ENCODE measurements at regions not wholly inside any gene's neighbourhood (a gene's known extent, or its start where the extent isn't known, plus 50 kb on each side); places are given as distances from the start of the nearest gene placed in this dataset.

DNA sequence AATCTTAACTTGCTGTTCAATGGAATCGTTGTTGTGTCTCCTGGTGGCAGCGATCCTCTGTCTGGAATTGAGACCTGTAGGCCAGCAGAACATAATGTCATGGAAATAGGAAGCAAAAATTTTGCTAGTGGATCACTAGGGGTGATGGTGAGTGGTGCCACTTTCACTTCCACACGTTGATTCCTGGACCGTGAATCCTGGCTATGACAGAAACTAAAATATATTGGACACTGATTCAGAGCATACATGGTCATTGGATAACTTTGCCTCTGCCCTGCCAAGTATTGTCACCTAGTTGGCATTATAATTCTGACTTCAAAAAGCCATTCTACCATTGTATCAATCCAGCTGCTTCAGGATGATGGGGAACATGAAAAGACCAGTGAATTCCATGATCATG is 353.2 kb downstream of the IRX1 start:
- DNase-seq (ENCODE audit: low spot score), result no peak

DNA sequence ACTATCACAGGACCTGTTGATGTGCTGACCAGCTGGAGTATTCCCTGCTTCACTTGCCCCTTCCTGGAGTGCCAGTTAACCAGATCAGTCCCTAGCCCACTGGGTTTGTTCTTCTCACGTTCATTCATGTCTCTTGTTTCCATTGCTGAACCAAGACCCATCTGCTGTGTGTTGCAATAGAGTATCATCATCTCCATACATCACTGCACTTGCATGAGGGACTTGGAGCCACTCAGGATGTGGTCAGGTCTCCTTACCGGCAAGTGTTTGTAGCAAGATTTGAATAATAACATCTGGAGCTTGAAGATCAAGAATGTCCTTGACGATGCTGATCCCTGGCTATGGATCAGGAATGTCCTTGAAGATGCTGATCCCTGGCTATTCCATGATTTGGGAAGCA is 358.6 kb downstream of the IRX1 start:
- no peak for DNase-seq (ENCODE audit: low spot score)

DNA sequence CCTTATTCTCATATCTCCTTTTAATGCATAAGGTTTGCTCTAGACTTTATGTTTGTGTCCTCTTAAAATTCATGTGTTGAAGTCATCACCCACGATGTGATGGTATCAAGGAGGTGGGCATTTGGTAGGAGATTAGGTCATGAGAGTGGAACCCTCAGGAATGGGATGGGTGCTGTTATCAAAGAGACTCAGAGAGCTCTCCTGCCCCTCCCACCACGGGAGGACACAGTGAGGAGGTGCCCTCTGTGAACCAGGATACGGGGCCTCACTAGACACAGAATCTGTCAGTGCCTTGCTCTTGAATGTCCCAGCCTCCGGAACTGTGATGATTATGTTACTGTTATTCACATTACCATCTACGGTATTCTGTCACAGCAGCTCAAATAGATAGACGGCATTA is 359.0 kb downstream of the IRX1 start:
- no peak for DNase-seq (ENCODE audit: low spot score)

GRCh38 chr5:3957658-3958057 is 362.0 kb downstream of the IRX1 start:
- DNase-seq (ENCODE audit: low spot score), result no peak

DNA sequence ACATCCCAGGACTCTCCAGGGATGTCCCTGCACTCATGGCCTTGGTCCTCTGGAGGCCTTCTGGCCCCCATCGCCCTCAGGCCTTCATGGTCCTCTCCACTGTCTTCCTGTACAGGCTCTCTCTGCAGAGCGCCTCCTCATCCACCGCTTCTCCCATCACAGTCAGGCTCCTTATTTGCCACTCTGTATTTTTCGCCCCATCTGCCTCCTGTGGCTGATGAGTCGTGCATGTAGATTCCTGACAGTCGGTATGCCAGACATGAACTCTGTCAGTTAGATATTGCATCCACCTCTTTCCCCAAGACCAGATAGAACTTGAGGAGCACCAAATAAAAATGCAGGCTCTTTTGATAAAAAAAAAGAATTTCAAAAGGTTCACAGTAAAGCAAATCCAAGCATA is 362.8 kb downstream of the IRX1 start:
- no peak for DNase-seq (ENCODE audit: low spot score)

DNA sequence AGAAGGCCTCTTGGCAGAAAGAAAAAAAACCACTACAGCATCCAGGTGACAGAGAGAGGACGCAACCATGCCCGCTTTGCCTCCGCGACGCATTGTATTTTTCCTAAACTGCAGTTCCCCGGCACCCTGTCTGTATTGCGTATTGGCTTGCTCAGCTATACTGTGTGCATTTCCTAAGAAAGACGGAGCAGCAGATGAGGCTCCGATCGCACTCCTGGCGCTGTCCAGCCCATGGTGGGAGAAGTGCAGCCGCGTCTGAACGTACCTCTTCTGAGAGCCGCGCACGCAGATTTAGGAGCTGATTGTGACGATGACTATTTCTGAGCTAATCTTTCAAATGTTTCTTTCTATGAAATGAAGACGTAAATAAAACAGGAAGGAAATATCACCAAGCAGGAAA is 366.5 kb downstream of the IRX1 start:
- DNase-seq (ENCODE audit: low spot score), result no peak

GRCh38 chr5:3963652-3964051 is 368.0 kb downstream of the IRX1 start:
- no peak for DNase-seq (ENCODE audit: low spot score)

GRCh38 chr5:3980156-3980555 is 384.5 kb downstream of the IRX1 start:
- DNase-seq (ENCODE audit: low spot score), result no peak

DNA sequence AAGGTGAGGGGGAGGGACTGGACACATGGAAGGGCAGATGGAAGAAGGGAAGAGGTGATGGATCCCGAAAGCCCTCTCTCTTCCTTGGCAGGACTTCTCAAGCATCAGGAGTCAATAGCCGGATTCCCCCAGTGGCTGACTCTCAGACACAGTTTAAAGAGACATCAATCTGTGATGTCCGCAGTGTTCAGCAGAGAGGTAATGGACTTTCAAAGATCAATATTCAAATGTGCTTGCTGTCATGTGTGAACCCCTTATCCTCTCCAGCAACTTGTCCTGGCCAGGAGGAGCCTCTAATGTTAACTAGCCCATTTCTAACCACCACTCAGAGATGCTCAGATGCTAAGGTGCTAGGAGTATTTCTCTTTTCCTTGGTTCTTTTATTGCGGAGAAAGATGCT is 392.2 kb downstream of the IRX1 start:
- no peak for DNase-seq (ENCODE audit: low spot score)

GRCh38 chr5:3993856-3994473 is 398.3 kb downstream of the IRX1 start:
- no peak for DNase-seq (ENCODE audit: low spot score)

DNA sequence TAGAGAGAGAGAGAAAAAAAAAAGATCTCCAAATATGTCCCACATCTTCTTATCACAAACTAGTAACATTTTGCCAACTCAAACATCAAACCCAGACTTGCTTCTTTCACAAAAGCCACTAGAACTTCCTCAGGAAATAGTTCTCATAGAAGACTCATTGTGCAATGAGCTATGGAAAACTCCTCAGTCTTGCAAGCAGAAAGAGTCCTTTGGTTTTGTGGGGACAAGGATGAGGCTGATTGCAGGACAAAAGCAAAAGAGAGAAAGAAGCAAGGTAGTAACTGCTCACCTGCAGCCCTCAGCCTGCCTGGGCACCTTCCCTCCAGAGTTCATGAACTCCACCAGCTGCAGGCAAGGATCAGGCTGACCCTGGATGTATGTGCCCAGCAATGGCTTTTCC is 399.0 kb downstream of the IRX1 start:
- no peak for DNase-seq (ENCODE audit: low spot score)

- no peak for DNase-seq (ENCODE audit: low spot score)
Measured at GRCh38 chr5:3995954-3996619, 400.5 kb downstream of the IRX1 start.

DNA sequence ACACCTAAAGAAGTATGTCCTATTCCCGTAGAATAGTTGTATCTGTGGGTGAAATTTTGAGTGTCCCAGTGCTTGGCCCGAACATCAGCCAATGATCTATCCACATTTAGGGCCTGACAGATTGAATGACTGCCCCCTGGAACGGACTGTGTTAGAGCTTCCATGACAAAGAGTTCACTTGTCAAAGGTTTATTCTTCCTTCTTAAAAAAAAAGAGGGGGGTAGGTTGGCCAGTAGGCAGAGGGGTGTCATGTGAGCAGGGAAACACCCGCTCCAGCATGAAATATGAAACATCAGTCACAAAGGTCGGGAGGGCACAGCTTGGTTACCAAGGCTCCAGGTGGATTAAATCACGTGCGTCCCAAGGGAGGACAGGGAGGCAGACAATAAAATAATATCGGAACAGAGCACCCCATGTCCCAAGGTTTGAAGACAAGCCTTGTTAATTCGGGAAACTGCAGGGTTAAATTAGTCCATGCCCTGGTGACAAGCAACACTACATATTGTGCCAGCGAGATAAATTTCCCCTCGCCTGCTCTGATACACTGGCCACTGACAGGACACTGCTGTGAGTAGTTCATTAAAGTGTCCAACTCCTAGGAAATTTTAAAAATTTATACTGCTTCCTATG is 401.2 kb downstream of the IRX1 start:
- no peak for DNase-seq (ENCODE audit: low spot score)

- no peak for DNase-seq (ENCODE audit: low spot score)
Measured at GRCh38 chr5:3997670-3998069, 402.0 kb downstream of the IRX1 start.

- DNase-seq (ENCODE audit: low spot score), result no peak
Measured at GRCh38 chr5:3999929-4000328, 404.3 kb downstream of the IRX1 start.

- no peak for DNase-seq (ENCODE audit: low spot score)
Measured at GRCh38 chr5:4001004-4001403, 405.4 kb downstream of the IRX1 start.

DNA sequence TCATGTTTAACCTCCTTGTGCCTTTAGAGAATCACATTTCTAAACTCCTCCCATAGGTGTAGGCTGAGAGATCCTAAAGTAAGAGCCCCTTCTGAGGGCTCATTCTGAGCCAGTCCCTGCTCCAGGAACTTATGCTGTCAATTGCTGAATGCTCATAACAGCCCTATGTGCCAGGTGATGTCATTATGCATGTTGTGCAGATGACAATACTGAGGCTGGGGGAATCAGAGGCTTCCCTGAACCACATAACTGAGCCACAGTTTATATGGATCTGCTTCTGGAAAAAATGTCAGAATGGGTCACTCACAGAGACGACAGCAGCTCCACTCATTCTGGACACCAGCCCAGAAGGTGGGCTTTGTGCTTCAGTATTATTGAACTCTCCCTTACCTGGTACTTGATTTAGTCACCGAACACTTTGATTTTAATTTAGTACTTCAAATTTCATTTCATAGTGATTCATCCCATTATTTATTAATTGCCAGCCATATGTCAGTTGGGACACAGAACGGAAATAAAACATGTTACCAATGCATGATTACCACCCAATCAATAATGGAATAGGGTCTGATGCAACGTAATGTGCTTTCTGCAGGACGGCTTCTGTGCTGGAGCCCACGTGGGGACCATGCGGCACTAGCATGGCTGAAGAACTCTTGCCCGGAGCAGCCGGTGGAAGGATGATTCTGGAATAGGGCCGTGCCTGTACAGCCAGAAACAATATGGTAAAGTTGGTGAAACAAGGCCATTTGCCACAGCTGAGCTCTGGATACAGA is 406.3 kb downstream of the IRX1 start:
- no peak for DNase-seq (ENCODE audit: low spot score)

DNA sequence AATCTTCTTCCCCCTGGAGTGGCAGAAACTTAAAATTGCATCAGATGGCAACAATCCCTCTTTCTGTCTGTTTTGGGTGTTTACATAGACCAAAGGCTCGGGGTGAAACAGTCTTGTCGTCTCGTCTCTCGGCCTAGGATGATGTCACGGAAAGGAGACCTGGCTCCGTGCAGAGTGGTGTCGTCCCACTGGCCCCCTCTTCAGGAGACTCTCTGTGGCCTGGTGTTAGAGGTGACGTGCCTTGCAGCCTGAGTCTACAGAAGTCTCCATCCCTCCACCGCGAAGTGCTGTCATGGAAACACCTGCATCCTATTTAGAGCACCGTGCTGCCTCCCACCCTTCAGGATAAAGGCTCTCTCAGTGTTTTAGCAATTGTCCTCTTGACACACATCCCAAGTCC is 409.7 kb downstream of the IRX1 start:
- no peak for DNase-seq (ENCODE audit: low spot score)

GRCh38 chr5:4007001-4007400 is 411.4 kb downstream of the IRX1 start:
- DNase-seq (ENCODE audit: low spot score), result no peak

DNA sequence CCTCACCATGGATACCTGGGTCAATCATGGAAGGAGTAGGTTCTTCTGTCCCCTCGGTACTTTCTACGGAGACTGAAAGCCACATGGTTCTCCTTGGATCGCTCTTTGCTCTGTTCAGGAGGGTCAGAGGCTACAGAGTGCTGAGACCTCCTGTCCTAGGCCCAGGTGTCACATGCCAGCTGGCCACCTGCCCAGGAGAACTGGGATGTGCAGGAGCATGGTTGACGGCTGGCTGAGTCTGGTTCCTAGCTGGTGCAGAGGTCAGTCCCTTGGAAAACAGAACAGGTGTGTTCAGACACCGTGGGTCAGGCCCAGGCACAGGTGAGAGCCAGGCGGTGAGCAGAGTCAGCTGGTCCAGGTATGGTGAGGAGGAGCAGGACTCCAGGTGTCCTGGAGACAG is 416.3 kb downstream of the IRX1 start:
- no peak for DNase-seq (ENCODE audit: low spot score)

DNA sequence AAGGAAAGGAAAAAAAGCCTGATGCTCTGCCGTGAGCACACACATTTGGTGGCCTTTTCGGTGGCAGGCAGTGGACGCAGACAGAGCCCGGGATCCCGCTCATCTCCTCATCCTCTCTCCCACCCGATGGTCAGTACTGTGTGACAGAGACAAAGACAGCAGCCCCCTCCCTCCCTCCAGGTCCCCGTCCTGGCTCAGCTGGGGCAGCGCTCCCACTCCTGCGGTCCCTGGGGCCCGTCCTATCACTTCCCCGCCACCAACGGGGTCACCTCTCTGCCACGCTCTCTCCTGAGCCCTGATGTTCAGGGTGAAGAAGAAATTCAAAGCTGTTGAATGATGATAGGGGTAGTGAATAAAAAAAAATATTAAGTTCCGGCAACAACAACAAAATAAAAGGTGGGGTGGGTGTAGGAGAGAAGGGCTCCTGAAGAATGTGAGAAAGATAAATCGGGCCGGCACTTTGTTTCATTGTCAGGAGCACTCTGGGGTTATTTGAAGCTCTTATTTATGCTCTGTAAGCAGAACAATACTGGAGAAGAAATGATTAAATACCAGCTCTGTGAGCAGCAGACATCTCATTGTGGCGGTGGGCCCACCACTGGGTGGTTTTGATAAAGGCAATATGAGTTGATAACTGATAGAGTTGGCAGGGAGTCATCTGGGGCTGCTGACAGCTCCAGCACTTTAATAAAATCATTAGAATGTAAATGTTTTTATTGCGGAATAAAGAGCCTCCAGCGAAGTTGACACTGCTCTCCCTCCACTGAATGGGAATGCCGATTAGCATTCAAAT is 417.7 kb downstream of the IRX1 start:
- no peak for DNase-seq (ENCODE audit: low spot score)

GRCh38 chr5:4015709-4016108 is 420.1 kb downstream of the IRX1 start:
- no peak for DNase-seq (ENCODE audit: low spot score)
